ENCODE measurements at regions not wholly inside any gene's neighbourhood (a gene's known extent, or its start where the extent isn't known, plus 50 kb on each side); places are given as distances from the start of the nearest gene placed in this dataset.
A peak's percentile ranks its signal among the peaks of the same experiment; 100 is the strongest.

GRCh38 chr6:27136978-27137814 lies 110.3 kb upstream of the PRSS16 start:
- Mint-ChIP-seq H3K27ac (peak overlapping the region; percentile 76), H3K4me1 (peaks cover 51% of the 10 kb centered on the region), H3K4me3 (no peak overlapping the region), H3K9me3 (no peaks in the 10 kb centered on the region), H3K36me3 (no peaks in the 10 kb centered on the region), H3K27me3 (ENCODE audit: insufficient read depth, low read depth) (peaks cover 4% of the 10 kb centered on the region)
- no peaks in the 10 kb centered on the region for H3K36me3 ChIP-seq
- TF ChIP-seq EZH2 (IDR thresholded peaks at IDR 0.05) (no peak), EZH2phosphoT487 (IDR thresholded peaks at IDR 0.05) (no peak)
- TF ChIP-seq, protein P1, sequence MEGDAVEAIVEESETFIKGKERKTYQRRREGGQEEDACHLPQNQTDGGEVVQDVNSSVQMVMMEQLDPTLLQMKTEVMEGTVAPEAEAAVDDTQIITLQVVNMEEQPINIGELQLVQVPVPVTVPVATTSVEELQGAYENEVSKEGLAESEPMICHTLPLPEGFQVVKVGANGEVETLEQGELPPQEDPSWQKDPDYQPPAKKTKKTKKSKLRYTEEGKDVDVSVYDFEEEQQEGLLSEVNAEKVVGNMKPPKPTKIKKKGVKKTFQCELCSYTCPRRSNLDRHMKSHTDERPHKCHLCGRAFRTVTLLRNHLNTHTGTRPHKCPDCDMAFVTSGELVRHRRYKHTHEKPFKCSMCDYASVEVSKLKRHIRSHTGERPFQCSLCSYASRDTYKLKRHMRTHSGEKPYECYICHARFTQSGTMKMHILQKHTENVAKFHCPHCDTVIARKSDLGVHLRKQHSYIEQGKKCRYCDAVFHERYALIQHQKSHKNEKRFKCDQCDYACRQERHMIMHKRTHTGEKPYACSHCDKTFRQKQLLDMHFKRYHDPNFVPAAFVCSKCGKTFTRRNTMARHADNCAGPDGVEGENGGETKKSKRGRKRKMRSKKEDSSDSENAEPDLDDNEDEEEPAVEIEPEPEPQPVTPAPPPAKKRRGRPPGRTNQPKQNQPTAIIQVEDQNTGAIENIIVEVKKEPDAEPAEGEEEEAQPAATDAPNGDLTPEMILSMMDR (IDR thresholded peaks at IDR 0.05): no peak
- H3K9me3 ChIP-seq (ENCODE audit: low read depth): no peaks in the 10 kb centered on the region
- H2AFZ ChIP-seq (replicated peaks): no peak overlapping the region
- peaks cover 63% of the 10 kb centered on the region for H3F3A ChIP-seq (ENCODE audit: low read depth)
- H4K20me1 ChIP-seq (ENCODE audit: low read depth): peaks cover 15% of the 10 kb centered on the region
- no peak overlapping the region for H3K9ac ChIP-seq
- no peak for DNase-seq (ENCODE audit: low spot score)
- H3K79me2 ChIP-seq (ENCODE audit: low read depth): peaks cover 18% of the 10 kb centered on the region
- no peak overlapping the region for H3K4me3 ChIP-seq
- H3K4me1 ChIP-seq: peaks cover 42% of the 10 kb centered on the region
- H3K27ac ChIP-seq: peak overlapping the region; percentile 83
- H3K27me3 ChIP-seq: no peaks in the 10 kb centered on the region
- H3K4me2 ChIP-seq: no peak overlapping the region

GRCh38 chr6:27138406-27138805 lies 109.1 kb upstream of the PRSS16 start:
- TF ChIP-seq EZH2 (IDR thresholded peaks at IDR 0.05) (no peak), EZH2phosphoT487 (IDR thresholded peaks at IDR 0.05) (no peak)
- TF ChIP-seq, protein P1 (IDR thresholded peaks at IDR 0.05): no peak
- Histone ChIP-seq H3K4me1 (peaks cover 42% of the 10 kb centered on the region), H3K79me2 (ENCODE audit: low read depth) (peaks cover 19% of the 10 kb centered on the region), H3F3A (ENCODE audit: low read depth) (peaks cover 62% of the 10 kb centered on the region), H3K4me3 (no peak overlapping the region), H4K20me1 (ENCODE audit: low read depth) (peaks cover 12% of the 10 kb centered on the region), H3K27me3 (no peaks in the 10 kb centered on the region), H3K9me3 (ENCODE audit: low read depth) (no peaks in the 10 kb centered on the region), H3K36me3 (no peaks in the 10 kb centered on the region), H3K4me2 (peak overlapping the region; percentile 81), H2AFZ (replicated peaks) (no peak overlapping the region), H3K27ac (no peak overlapping the region), H3K9ac (no peak overlapping the region)
- Mint-ChIP-seq H3K4me3 (peak overlapping the region; percentile 98), H3K27me3 (ENCODE audit: insufficient read depth, low read depth) (peaks cover 4% of the 10 kb centered on the region), H3K27ac (peak overlapping the region; percentile 99), H3K36me3 (peaks cover 2% of the 10 kb centered on the region), H3K4me1 (peaks cover 53% of the 10 kb centered on the region), H3K9me3 (no peaks in the 10 kb centered on the region)
- DNase-seq (ENCODE audit: low spot score): no peak

- H2AFZ ChIP-seq (replicated peaks): no peak overlapping the region
- peak overlapping the region; percentile 81 for H3K4me2 ChIP-seq
- no peaks in the 10 kb centered on the region for H3K36me3 ChIP-seq
- DNase-seq (ENCODE audit: low spot score): peak; percentile 84
- peak overlapping the region; percentile 62 for H3K4me3 ChIP-seq
- peaks cover 53% of the 10 kb centered on the region for H3K4me1 Mint-ChIP-seq
- H3K27me3 ChIP-seq: no peaks in the 10 kb centered on the region
- H3K27me3 Mint-ChIP-seq (ENCODE audit: insufficient read depth, low read depth): peaks cover 4% of the 10 kb centered on the region
- peaks cover 12% of the 10 kb centered on the region for H4K20me1 ChIP-seq (ENCODE audit: low read depth)
- H3K4me3 Mint-ChIP-seq: peak overlapping the region; percentile 98
- H3K4me1 ChIP-seq: peaks cover 40% of the 10 kb centered on the region
- no peaks in the 10 kb centered on the region for H3K9me3 Mint-ChIP-seq
- peak; percentile 82 for TF ChIP-seq EZH2phosphoT487 (IDR thresholded peaks at IDR 0.05)
- TF ChIP-seq, protein P1 (IDR thresholded peaks at IDR 0.05): no peak
- H3K9me3 ChIP-seq (ENCODE audit: low read depth): no peaks in the 10 kb centered on the region
- peak overlapping the region; percentile 16 for H3K9ac ChIP-seq
- H3K27ac ChIP-seq: peak overlapping the region; percentile 63
- H3K27ac Mint-ChIP-seq: peak overlapping the region; percentile 99
- H3K36me3 Mint-ChIP-seq: peaks cover 3% of the 10 kb centered on the region
- peaks cover 60% of the 10 kb centered on the region for H3F3A ChIP-seq (ENCODE audit: low read depth)
- H3K79me2 ChIP-seq (ENCODE audit: low read depth): peaks cover 26% of the 10 kb centered on the region
Measured at GRCh38 chr6:27138837-27139755, 108.4 kb upstream of the PRSS16 start.

Measured in neural progenitor cell (in vitro differentiated cells).